Osteocyte (in vitro differentiated cells): ENCODE measurements at regions not wholly inside any gene's neighbourhood (a gene's known extent, or its start where the extent isn't known, plus 50 kb on each side); places are given as distances from the start of the nearest gene placed in this dataset.
A peak's percentile ranks its signal among the peaks of the same experiment; 100 is the strongest.

ENCODE experiments used
- DNase-seq: peaks from one replicate; pipeline ENCODE4 v3.0.0; 2021; ENCODE audit warnings: mixed read lengths; ENCODE audit not compliant: unreplicated experiment; ENCODE audit errors: extremely low spot score
- H3K27ac Mint-ChIP-seq: one replicate; pipeline ENCODE4 v1.8.0; 2021; ENCODE audit warnings: mild to moderate bottlenecking, mixed read lengths; ENCODE audit not compliant: unreplicated experiment
- H3K27me3 Mint-ChIP-seq: one replicate; pipeline ENCODE4 v1.8.0; 2021; ENCODE audit warnings: mixed read lengths; ENCODE audit not compliant: unreplicated experiment
- H3K36me3 Mint-ChIP-seq: one replicate; pipeline ENCODE4 v1.8.0; 2021; ENCODE audit warnings: mixed read lengths; ENCODE audit not compliant: unreplicated experiment
- H3K4me1 Mint-ChIP-seq: one replicate; pipeline ENCODE4 v1.8.0; 2021; ENCODE audit warnings: mixed read lengths; ENCODE audit not compliant: unreplicated experiment
- H3K4me3 Mint-ChIP-seq: one replicate; pipeline ENCODE4 v1.8.0; 2021; ENCODE audit warnings: mild to moderate bottlenecking, moderate library complexity, mixed read lengths; ENCODE audit not compliant: unreplicated experiment
- H3K9me3 Mint-ChIP-seq: one replicate; pipeline ENCODE4 v1.8.0; 2021; ENCODE audit warnings: mixed read lengths; ENCODE audit not compliant: unreplicated experiment
- TF ChIP-seq, protein P1 (sequence below): fragments of 200-600 bp; sonication (generic); IDR thresholded peaks from 2 replicates; pipeline ENCODE4 v1.5.0; 2021; ENCODE audit warnings: antibody characterized with exemption, mild to moderate bottlenecking, moderate library complexity

DNA sequence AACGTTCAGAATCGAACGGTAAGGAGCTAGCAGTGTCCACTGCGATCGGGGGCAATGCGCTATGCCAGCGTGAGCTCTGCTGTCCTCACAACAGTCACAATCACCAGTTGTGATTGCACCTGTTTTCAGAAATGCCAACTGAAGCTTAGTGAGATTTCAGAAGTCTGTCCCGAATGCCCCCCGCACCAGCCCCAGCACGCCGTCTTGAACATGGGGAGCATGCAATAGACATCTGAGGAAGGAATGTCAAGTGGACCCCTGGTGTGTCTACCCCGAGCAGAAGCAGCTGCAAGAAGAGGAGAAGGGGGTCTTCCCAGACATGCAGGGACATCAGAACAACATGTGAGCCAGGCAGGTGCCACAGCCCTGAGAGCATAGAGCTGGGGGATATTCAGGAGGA is 125.7 kb upstream of the CHST15 start:
- DNase-seq = no peak
- no peaks in the 10 kb centered on the region for H3K36me3 Mint-ChIP-seq
- no peak overlapping the region for H3K27ac Mint-ChIP-seq

DNA sequence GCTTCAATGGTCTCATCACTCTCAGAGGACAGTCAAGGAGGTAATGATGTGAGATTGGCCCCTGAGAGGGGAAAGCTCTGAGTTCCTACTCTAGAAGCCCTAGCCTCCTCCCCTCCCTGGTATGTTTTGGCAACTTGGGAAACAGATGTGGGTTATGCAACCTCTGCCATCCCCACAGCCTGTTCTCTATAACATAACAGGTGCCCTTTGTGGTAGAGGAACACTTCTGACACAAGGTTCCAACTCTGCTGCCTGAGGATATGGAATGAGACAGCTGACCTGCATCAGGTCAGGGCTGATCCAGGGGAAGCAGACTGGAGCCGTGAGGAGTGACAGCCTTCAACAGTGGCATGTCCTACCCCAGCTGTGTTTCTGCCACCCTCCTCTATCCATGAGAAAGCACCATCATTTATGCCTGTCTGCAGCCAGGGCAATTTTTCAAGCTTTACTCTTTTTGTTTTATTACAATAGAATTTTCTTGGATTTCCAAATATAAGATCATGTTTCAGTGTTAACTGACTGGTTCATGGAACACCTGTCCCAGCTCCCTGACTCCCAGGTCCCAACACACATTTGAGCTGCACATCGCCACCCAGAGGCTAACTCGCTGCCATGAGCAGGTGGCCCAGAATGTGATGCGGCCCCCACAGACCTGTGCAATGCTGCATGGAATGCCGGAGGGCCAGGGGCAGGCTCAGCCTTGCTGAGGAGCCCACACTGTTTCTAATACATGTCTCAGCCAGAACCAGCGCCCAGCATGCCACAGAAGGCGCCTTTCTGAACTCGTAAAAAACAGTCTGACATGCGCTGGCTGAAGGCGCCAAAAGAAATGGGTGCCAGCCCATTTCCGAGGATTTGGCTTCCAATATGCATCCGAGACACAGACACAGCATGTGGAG is 124.8 kb upstream of the CHST15 start:
- DNase-seq = no peak
- no peak overlapping the region for H3K27ac Mint-ChIP-seq
- H3K36me3 Mint-ChIP-seq = no peaks in the 10 kb centered on the region
- H3K4me1 Mint-ChIP-seq = peaks cover 44% of the 10 kb centered on the region
- no peaks in the 10 kb centered on the region for H3K9me3 Mint-ChIP-seq
- TF ChIP-seq, protein P1, sequence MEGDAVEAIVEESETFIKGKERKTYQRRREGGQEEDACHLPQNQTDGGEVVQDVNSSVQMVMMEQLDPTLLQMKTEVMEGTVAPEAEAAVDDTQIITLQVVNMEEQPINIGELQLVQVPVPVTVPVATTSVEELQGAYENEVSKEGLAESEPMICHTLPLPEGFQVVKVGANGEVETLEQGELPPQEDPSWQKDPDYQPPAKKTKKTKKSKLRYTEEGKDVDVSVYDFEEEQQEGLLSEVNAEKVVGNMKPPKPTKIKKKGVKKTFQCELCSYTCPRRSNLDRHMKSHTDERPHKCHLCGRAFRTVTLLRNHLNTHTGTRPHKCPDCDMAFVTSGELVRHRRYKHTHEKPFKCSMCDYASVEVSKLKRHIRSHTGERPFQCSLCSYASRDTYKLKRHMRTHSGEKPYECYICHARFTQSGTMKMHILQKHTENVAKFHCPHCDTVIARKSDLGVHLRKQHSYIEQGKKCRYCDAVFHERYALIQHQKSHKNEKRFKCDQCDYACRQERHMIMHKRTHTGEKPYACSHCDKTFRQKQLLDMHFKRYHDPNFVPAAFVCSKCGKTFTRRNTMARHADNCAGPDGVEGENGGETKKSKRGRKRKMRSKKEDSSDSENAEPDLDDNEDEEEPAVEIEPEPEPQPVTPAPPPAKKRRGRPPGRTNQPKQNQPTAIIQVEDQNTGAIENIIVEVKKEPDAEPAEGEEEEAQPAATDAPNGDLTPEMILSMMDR = no peak
- no peak overlapping the region for H3K4me3 Mint-ChIP-seq
- peaks cover 13% of the 10 kb centered on the region for H3K27me3 Mint-ChIP-seq

More for the DNA sequence above, 125.7 kb upstream of the CHST15 start:
- H3K4me3 Mint-ChIP-seq = no peak overlapping the region
- peaks cover 13% of the 10 kb centered on the region for H3K27me3 Mint-ChIP-seq
- H3K4me1 Mint-ChIP-seq = peaks cover 35% of the 10 kb centered on the region
- H3K9me3 Mint-ChIP-seq = no peaks in the 10 kb centered on the region
- TF ChIP-seq, protein P1 = no peak

DNA sequence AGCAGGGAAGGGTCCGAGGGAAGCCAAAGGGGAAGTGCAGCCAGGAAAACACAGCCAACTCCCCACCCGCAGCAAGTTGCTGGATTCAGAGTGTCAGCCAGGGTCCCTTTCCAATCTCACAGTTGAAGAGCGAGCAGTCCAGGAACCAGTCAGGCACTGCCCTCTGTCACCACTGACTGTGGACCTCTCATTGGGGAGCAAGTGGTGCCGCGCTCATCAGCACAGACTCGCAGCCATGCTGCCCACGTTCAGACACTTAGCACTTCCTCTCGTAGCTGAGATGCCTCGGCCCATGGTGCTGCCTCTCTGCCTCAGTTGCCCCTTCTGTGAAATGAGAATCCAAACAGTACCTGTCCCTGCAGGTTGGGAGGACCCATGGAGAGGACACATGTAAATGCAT is 123.6 kb upstream of the CHST15 start:
- Mint-ChIP-seq H3K4me1 (peaks cover 38% of the 10 kb centered on the region), H3K9me3 (no peaks in the 10 kb centered on the region), H3K4me3 (no peak overlapping the region), H3K27me3 (peaks cover 13% of the 10 kb centered on the region), H3K36me3 (no peaks in the 10 kb centered on the region), H3K27ac (no peak overlapping the region)
- no peak for DNase-seq
- TF ChIP-seq, protein P1 = no peak

DNA sequence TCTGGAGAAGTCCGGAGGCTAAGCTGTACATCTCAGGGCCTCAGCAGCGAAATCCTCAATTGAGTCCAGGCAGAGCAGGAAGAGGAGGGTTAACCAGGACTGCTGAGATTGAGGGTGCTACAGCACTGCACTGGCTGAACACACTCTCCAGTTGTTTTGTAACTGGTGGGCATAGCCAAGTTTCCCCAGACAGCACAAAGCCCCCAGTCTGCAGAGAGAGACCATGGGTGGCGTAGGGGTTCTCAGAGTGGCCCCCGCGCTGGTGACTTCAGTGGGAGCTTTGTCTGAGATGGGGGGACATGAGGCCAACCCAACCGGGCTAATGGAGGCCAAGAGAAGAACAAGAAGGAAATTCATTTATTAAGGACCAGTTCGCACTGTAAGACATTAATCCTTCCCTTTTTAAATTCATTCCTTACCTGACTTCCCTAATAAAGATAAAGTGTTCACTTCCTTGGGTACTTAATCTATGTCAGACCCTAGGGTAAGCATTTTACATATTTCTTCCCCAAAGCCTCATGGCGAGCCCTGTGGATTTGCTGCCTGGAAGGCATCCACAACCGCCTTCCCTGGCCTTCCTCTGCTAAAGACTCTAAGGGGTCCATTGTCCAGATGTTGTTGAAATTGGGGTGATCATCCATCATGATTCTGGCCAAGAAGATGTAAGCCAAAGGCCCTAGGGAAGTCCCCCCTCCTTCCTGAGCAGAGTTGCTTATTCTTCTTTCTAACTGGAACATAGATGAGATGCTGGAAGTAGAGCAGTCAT is 121.4 kb upstream of the CHST15 start:
- H3K4me3 Mint-ChIP-seq = no peak overlapping the region
- peak; percentile 53 for DNase-seq
- peaks cover 13% of the 10 kb centered on the region for H3K27me3 Mint-ChIP-seq
- H3K4me1 Mint-ChIP-seq = peaks cover 17% of the 10 kb centered on the region
- no peak overlapping the region for H3K27ac Mint-ChIP-seq
- TF ChIP-seq, protein P1 = no peak
- H3K36me3 Mint-ChIP-seq = no peaks in the 10 kb centered on the region
- H3K9me3 Mint-ChIP-seq = peaks cover 6% of the 10 kb centered on the region
